T-helper 2 cell treated with Interferon-gamma antibody and Interleukin-4, amounts not matched to agents 5 μg/mL and 100 μg/mL, for 36 hours (primary cell): ENCODE measurements at regions not wholly inside any gene's neighbourhood (a gene's known extent, or its start where the extent isn't known, plus 50 kb on each side); places are given as distances from the start of the nearest gene placed in this dataset.

Experiments used
- DNase-seq: peaks from one replicate; pipeline ENCODE4 v3.0.0; 2021; ENCODE audit warnings: low spot score
- H3K27ac Mint-ChIP-seq: one replicate; pipeline ENCODE4 v1.8.0; 2021; ENCODE audit warnings: mild to moderate bottlenecking, mixed read lengths
- H3K27me3 Mint-ChIP-seq: one replicate; pipeline ENCODE4 v1.8.0; 2021; ENCODE audit warnings: low read depth, mixed read lengths
- H3K36me3 Mint-ChIP-seq: one replicate; pipeline ENCODE4 v1.8.0; 2021; ENCODE audit warnings: low read depth, mixed read lengths
- H3K4me1 Mint-ChIP-seq: one replicate; pipeline ENCODE4 v1.8.0; 2021; ENCODE audit warnings: low read depth, mixed read lengths
- H3K4me3 Mint-ChIP-seq: one replicate; pipeline ENCODE4 v1.8.0; 2022; ENCODE audit warnings: mild to moderate bottlenecking, moderate library complexity, mixed read lengths
- H3K9me3 Mint-ChIP-seq: one replicate; pipeline ENCODE4 v1.8.0; 2021; ENCODE audit warnings: mixed read lengths

- no peaks in the 10 kb centered on the region for H3K4me1 Mint-ChIP-seq
- H3K4me3 Mint-ChIP-seq = no peak overlapping the region
- DNase-seq = no peak
- H3K27ac Mint-ChIP-seq = no peak overlapping the region
- no peaks in the 10 kb centered on the region for H3K9me3 Mint-ChIP-seq
- H3K36me3 Mint-ChIP-seq = no peaks in the 10 kb centered on the region
- peaks cover 16% of the 10 kb centered on the region for H3K27me3 Mint-ChIP-seq
Observed at GRCh38 chr6:2497922-2498623, 252.6 kb downstream of the MYLK4 start.

- peaks cover 13% of the 10 kb centered on the region for H3K27me3 Mint-ChIP-seq
- no peaks in the 10 kb centered on the region for H3K36me3 Mint-ChIP-seq
- no peak overlapping the region for H3K27ac Mint-ChIP-seq
- DNase-seq = no peak
- H3K4me1 Mint-ChIP-seq = no peaks in the 10 kb centered on the region
- no peaks in the 10 kb centered on the region for H3K9me3 Mint-ChIP-seq
- no peak overlapping the region for H3K4me3 Mint-ChIP-seq
Observed at GRCh38 chr6:2496291-2496690, 250.9 kb upstream of the GMDS start.

GRCh38 chr6:2492686-2493523, 247.5 kb upstream of the GMDS start:
- Mint-ChIP-seq H3K36me3 (no peaks in the 10 kb centered on the region), H3K4me1 (no peaks in the 10 kb centered on the region), H3K27me3 (peaks cover 17% of the 10 kb centered on the region), H3K4me3 (no peak overlapping the region), H3K27ac (no peak overlapping the region), H3K9me3 (no peaks in the 10 kb centered on the region)
- DNase-seq = no peak

GRCh38 chr6:2491137-2491536, 245.7 kb upstream of the GMDS start:
- H3K27me3 Mint-ChIP-seq = peaks cover 20% of the 10 kb centered on the region
- H3K27ac Mint-ChIP-seq = no peak overlapping the region
- no peak for DNase-seq
- H3K9me3 Mint-ChIP-seq = no peaks in the 10 kb centered on the region
- H3K36me3 Mint-ChIP-seq = no peaks in the 10 kb centered on the region
- no peaks in the 10 kb centered on the region for H3K4me1 Mint-ChIP-seq
- no peak overlapping the region for H3K4me3 Mint-ChIP-seq

- no peak for DNase-seq
- no peak overlapping the region for H3K4me3 Mint-ChIP-seq
- H3K9me3 Mint-ChIP-seq = peaks cover 4% of the 10 kb centered on the region
- no peaks in the 10 kb centered on the region for H3K4me1 Mint-ChIP-seq
- no peaks in the 10 kb centered on the region for H3K36me3 Mint-ChIP-seq
- H3K27ac Mint-ChIP-seq = no peak overlapping the region
- peaks cover 21% of the 10 kb centered on the region for H3K27me3 Mint-ChIP-seq
Observed at GRCh38 chr6:2488578-2488977, 243.2 kb upstream of the GMDS start.

GRCh38 chr6:2485116-2485515, 239.7 kb upstream of the GMDS start:
- Mint-ChIP-seq H3K27ac (no peak overlapping the region), H3K36me3 (no peaks in the 10 kb centered on the region), H3K4me1 (no peaks in the 10 kb centered on the region), H3K4me3 (no peak overlapping the region), H3K27me3 (peaks cover 15% of the 10 kb centered on the region), H3K9me3 (peaks cover 18% of the 10 kb centered on the region)
- DNase-seq = no peak

- no peak overlapping the region for H3K27ac Mint-ChIP-seq
- no peak for DNase-seq
- H3K4me3 Mint-ChIP-seq = no peak overlapping the region
- peaks cover 14% of the 10 kb centered on the region for H3K27me3 Mint-ChIP-seq
- peaks cover 18% of the 10 kb centered on the region for H3K9me3 Mint-ChIP-seq
- no peaks in the 10 kb centered on the region for H3K36me3 Mint-ChIP-seq
- H3K4me1 Mint-ChIP-seq = no peaks in the 10 kb centered on the region
Observed at GRCh38 chr6:2482773-2483172, 237.4 kb upstream of the GMDS start.

- no peak for DNase-seq
- Mint-ChIP-seq H3K36me3 (no peaks in the 10 kb centered on the region), H3K27ac (no peak overlapping the region), H3K4me1 (no peaks in the 10 kb centered on the region), H3K27me3 (peaks cover 13% of the 10 kb centered on the region), H3K9me3 (peaks cover 18% of the 10 kb centered on the region), H3K4me3 (no peak overlapping the region)
Observed at GRCh38 chr6:2481307-2481706, 235.9 kb upstream of the GMDS start.

- Mint-ChIP-seq H3K36me3 (no peaks in the 10 kb centered on the region), H3K4me3 (no peak overlapping the region), H3K27ac (no peak overlapping the region), H3K9me3 (peaks cover 18% of the 10 kb centered on the region), H3K27me3 (peaks cover 8% of the 10 kb centered on the region), H3K4me1 (no peaks in the 10 kb centered on the region)
- no peak for DNase-seq
Observed at GRCh38 chr6:2480267-2480966, 235.0 kb upstream of the GMDS start.

GRCh38 chr6:2478200-2478599, 232.8 kb upstream of the GMDS start:
- Mint-ChIP-seq H3K4me1 (no peaks in the 10 kb centered on the region), H3K36me3 (no peaks in the 10 kb centered on the region), H3K27me3 (peaks cover 8% of the 10 kb centered on the region), H3K4me3 (no peak overlapping the region), H3K9me3 (peaks cover 11% of the 10 kb centered on the region), H3K27ac (no peak overlapping the region)
- no peak for DNase-seq

- DNase-seq = no peak
- no peaks in the 10 kb centered on the region for H3K36me3 Mint-ChIP-seq
- no peak overlapping the region for H3K4me3 Mint-ChIP-seq
- peaks cover 7% of the 10 kb centered on the region for H3K27me3 Mint-ChIP-seq
- H3K9me3 Mint-ChIP-seq = peaks cover 7% of the 10 kb centered on the region
- H3K4me1 Mint-ChIP-seq = no peaks in the 10 kb centered on the region
- H3K27ac Mint-ChIP-seq = no peak overlapping the region
Observed at GRCh38 chr6:2477666-2478065, 232.3 kb upstream of the GMDS start.

GRCh38 chr6:2477250-2477649, 231.8 kb upstream of the GMDS start:
- H3K9me3 Mint-ChIP-seq = peaks cover 2% of the 10 kb centered on the region
- H3K27me3 Mint-ChIP-seq = peaks cover 11% of the 10 kb centered on the region
- H3K4me1 Mint-ChIP-seq = no peaks in the 10 kb centered on the region
- no peak overlapping the region for H3K4me3 Mint-ChIP-seq
- DNase-seq = no peak
- H3K36me3 Mint-ChIP-seq = no peaks in the 10 kb centered on the region
- no peak overlapping the region for H3K27ac Mint-ChIP-seq

GRCh38 chr6:2476376-2476775, 231.0 kb upstream of the GMDS start:
- no peaks in the 10 kb centered on the region for H3K4me1 Mint-ChIP-seq
- H3K36me3 Mint-ChIP-seq = no peaks in the 10 kb centered on the region
- no peak overlapping the region for H3K4me3 Mint-ChIP-seq
- no peak for DNase-seq
- H3K9me3 Mint-ChIP-seq = no peaks in the 10 kb centered on the region
- no peak overlapping the region for H3K27ac Mint-ChIP-seq
- peaks cover 15% of the 10 kb centered on the region for H3K27me3 Mint-ChIP-seq

GRCh38 chr6:2471472-2471871, 226.1 kb upstream of the GMDS start:
- no peaks in the 10 kb centered on the region for H3K4me1 Mint-ChIP-seq
- no peaks in the 10 kb centered on the region for H3K36me3 Mint-ChIP-seq
- no peak overlapping the region for H3K27ac Mint-ChIP-seq
- DNase-seq = no peak
- H3K9me3 Mint-ChIP-seq = no peaks in the 10 kb centered on the region
- no peak overlapping the region for H3K4me3 Mint-ChIP-seq
- H3K27me3 Mint-ChIP-seq = peaks cover 31% of the 10 kb centered on the region
